Panc1 (cell line): ENCODE measurements at regions not wholly inside any gene's neighbourhood (a gene's known extent, or its start where the extent isn't known, plus 50 kb on each side); places are given as distances from the start of the nearest gene placed in this dataset.

Experiments used
- CTCF ChIP-seq: fragments of 450-650 bp; IDR thresholded peaks from 2 replicates; pipeline ENCODE4 v1.5.1; 2017; ENCODE audit warnings: mild to moderate bottlenecking
- POLR2AphosphoS5 ChIP-seq: IDR thresholded peaks from 2 replicates; pipeline ENCODE4 v1.6.1; 2012; ENCODE audit warnings: mild to moderate bottlenecking, low read depth, low read length, moderate library complexity
- TCF7L2 ChIP-seq: IDR thresholded peaks from 2 replicates; pipeline ENCODE4 v1.6.1; 2011; ENCODE audit warnings: mild to moderate bottlenecking, low read depth, low read length, inconsistent platforms
- TF ChIP-seq, protein P1 (sequence below), 2 experiments: IDR thresholded peaks; 2 replicates each; pipeline ENCODE4 v1.6.1; 2011 to 2012; ENCODE audit warnings: low read depth in 2 of 2, control low read depth in 1 of 2, low read length in 1 of 2, mild to moderate bottlenecking in 1 of 2, moderate library complexity in 1 of 2; ENCODE audit not compliant: insufficient read depth in 1 of 2

GRCh38 chr2:118521272-118521671, 326.2 kb downstream of the EN1 start:
- TF ChIP-seq TCF7L2 (no peak), CTCF (no peak), POLR2AphosphoS5 (no peak)
- TF ChIP-seq, protein P1, sequence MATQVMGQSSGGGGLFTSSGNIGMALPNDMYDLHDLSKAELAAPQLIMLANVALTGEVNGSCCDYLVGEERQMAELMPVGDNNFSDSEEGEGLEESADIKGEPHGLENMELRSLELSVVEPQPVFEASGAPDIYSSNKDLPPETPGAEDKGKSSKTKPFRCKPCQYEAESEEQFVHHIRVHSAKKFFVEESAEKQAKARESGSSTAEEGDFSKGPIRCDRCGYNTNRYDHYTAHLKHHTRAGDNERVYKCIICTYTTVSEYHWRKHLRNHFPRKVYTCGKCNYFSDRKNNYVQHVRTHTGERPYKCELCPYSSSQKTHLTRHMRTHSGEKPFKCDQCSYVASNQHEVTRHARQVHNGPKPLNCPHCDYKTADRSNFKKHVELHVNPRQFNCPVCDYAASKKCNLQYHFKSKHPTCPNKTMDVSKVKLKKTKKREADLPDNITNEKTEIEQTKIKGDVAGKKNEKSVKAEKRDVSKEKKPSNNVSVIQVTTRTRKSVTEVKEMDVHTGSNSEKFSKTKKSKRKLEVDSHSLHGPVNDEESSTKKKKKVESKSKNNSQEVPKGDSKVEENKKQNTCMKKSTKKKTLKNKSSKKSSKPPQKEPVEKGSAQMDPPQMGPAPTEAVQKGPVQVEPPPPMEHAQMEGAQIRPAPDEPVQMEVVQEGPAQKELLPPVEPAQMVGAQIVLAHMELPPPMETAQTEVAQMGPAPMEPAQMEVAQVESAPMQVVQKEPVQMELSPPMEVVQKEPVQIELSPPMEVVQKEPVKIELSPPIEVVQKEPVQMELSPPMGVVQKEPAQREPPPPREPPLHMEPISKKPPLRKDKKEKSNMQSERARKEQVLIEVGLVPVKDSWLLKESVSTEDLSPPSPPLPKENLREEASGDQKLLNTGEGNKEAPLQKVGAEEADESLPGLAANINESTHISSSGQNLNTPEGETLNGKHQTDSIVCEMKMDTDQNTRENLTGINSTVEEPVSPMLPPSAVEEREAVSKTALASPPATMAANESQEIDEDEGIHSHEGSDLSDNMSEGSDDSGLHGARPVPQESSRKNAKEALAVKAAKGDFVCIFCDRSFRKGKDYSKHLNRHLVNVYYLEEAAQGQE (IDR thresholded peaks at IDR 0.05; ENCODE audit: insufficient read depth in 1 of 2, low read depth in 2 of 2, low read length in 1 of 2), result no peak
